Hepatocyte (in vitro differentiated cells): ENCODE measurements at regions not wholly inside any gene's neighbourhood (a gene's known extent, or its start where the extent isn't known, plus 50 kb on each side); places are given as distances from the start of the nearest gene placed in this dataset.

ENCODE experiments used
- DNase-seq: peaks from one replicate; pipeline ENCODE4 v3.0.0-alpha.2; 2016; ENCODE audit warnings: low spot score
- H2AFZ ChIP-seq: fragments of 200-600 bp; sonication (generic); 2 replicates; pipeline ENCODE4 v1.6.0; 2016; ENCODE audit warnings: antibody characterized with exemption, mild to moderate bottlenecking
- H3K27ac ChIP-seq: fragments of 200-600 bp; sonication (generic); 2 replicates; pipeline ENCODE4 v1.5.1; 2016; ENCODE audit warnings: mild to moderate bottlenecking
- H3K27me3 ChIP-seq: fragments of 200-600 bp; sonication (generic); 2 replicates; pipeline ENCODE4 v1.6.1; 2016
- H3K36me3 ChIP-seq: fragments of 200-600 bp; sonication (generic); replicated peaks from 2 replicates; pipeline ENCODE4 v1.5.1; 2016; ENCODE audit warnings: low read depth; ENCODE audit not compliant: insufficient read depth
- H3K4me1 ChIP-seq: fragments of 200-600 bp; sonication (generic); 2 replicates; pipeline ENCODE4 v1.5.1; 2016; ENCODE audit warnings: mild to moderate bottlenecking, moderate library complexity; ENCODE audit not compliant: insufficient read depth
- H3K4me2 ChIP-seq: fragments of 200-600 bp; sonication (generic); 2 replicates; pipeline ENCODE4 v1.6.0; 2016
- H3K4me3 ChIP-seq: fragments of 200-600 bp; sonication (generic); 2 replicates; pipeline ENCODE4 v1.5.1; 2016; ENCODE audit warnings: mild to moderate bottlenecking
- H3K79me2 ChIP-seq: fragments of 200-600 bp; sonication (generic); 2 replicates; pipeline ENCODE4 v1.6.0; 2017; ENCODE audit warnings: mild to moderate bottlenecking
- H3K9me2 ChIP-seq: fragments of 200-600 bp; sonication (generic); replicated peaks from 2 replicates; pipeline ENCODE4 v1.6.0; 2017; ENCODE audit warnings: mild to moderate bottlenecking; ENCODE audit not compliant: insufficient read depth
- H3K9me3 ChIP-seq: fragments of 200-600 bp; sonication (generic); 2 replicates; pipeline ENCODE4 v1.5.1; 2016; ENCODE audit warnings: low read depth, mild to moderate bottlenecking
- H4K20me1 ChIP-seq: fragments of 200-600 bp; sonication (generic); 2 replicates; pipeline ENCODE4 v1.6.0; 2016; ENCODE audit warnings: mild to moderate bottlenecking; ENCODE audit not compliant: insufficient read depth, poor library complexity, severe bottlenecking
- CTCF ChIP-seq: fragments of 200-600 bp; sonication (generic); IDR thresholded peaks from 2 replicates; pipeline ENCODE4 v1.5.1; 2016; ENCODE audit warnings: antibody characterized with exemption, mild to moderate bottlenecking; ENCODE audit not compliant: poor library complexity
- EZH2 ChIP-seq: fragments of 200-600 bp; sonication (generic); IDR thresholded peaks from 2 replicates; pipeline ENCODE4 v1.6.1; 2016; ENCODE audit warnings: antibody characterized with exemption, mild to moderate bottlenecking, borderline replicate concordance
- EZH2phosphoT487 ChIP-seq: fragments of 200-600 bp; sonication (generic); IDR thresholded peaks from one replicate; pipeline ENCODE4 v1.6.1; 2018; ENCODE audit warnings: antibody characterized with exemption, mild to moderate bottlenecking, low read depth, moderate library complexity; ENCODE audit not compliant: unreplicated experiment, severe bottlenecking
- WGBS: methylation state at CpG from one replicate; pipeline ENCODE4 v1.1.6; 2016; ENCODE audit warnings: low lambda C conversion rate; ENCODE audit errors: missing lambda C conversion rate; 5-methylcytosine and 5-hydroxymethylcytosine counted together

GRCh38 chr2:175755656-175756386, 246.2 kb downstream of the LNPK start:
- Histone ChIP-seq H3K27ac (no peak overlapping the region), H3K4me1 (no peaks in the 10 kb centered on the region), H3K36me3 (no peaks in the 10 kb centered on the region), H3K4me3 (no peak overlapping the region), H3K9me3 (no peaks in the 10 kb centered on the region), H3K4me2 (no peak overlapping the region), H4K20me1 (no peaks in the 10 kb centered on the region), H3K9me2 (no peaks in the 10 kb centered on the region), H3K79me2 (no peaks in the 10 kb centered on the region), H2AFZ (no peak overlapping the region), H3K27me3 (no peaks in the 10 kb centered on the region)
- TF ChIP-seq EZH2phosphoT487: no peak
- TF ChIP-seq EZH2: no peak
- no peak for TF ChIP-seq CTCF
- WGBS: 63% methylated on average over 4 of the region's 4 CpGs
- DNase-seq: no peak

GRCh38 chr2:175755169-175755568, 246.9 kb downstream of the LNPK start:
- no peak overlapping the region for H3K27ac ChIP-seq
- H3K4me3 ChIP-seq: no peak overlapping the region
- no peaks in the 10 kb centered on the region for H3K9me3 ChIP-seq
- no peaks in the 10 kb centered on the region for H3K9me2 ChIP-seq
- no peak overlapping the region for H3K4me2 ChIP-seq
- no peak overlapping the region for H2AFZ ChIP-seq
- H3K79me2 ChIP-seq: no peaks in the 10 kb centered on the region
- H3K36me3 ChIP-seq: no peaks in the 10 kb centered on the region
- H3K4me1 ChIP-seq: no peaks in the 10 kb centered on the region
- H3K27me3 ChIP-seq: no peaks in the 10 kb centered on the region
- TF ChIP-seq EZH2: no peak
- TF ChIP-seq EZH2phosphoT487: no peak
- TF ChIP-seq CTCF: no peak
- no peak for DNase-seq
- H4K20me1 ChIP-seq: no peaks in the 10 kb centered on the region

GRCh38 chr2:175750195-175750594, 251.9 kb downstream of the LNPK start:
- H3K9me2 ChIP-seq: no peaks in the 10 kb centered on the region
- no peaks in the 10 kb centered on the region for H4K20me1 ChIP-seq
- H3K4me1 ChIP-seq: peaks cover 7% of the 10 kb centered on the region
- no peaks in the 10 kb centered on the region for H3K9me3 ChIP-seq
- H3K27me3 ChIP-seq: no peaks in the 10 kb centered on the region
- TF ChIP-seq EZH2phosphoT487: no peak
- no peak for TF ChIP-seq EZH2
- no peak for TF ChIP-seq CTCF
- 33% methylated on average over 4 of the region's 4 CpGs for WGBS
- no peaks in the 10 kb centered on the region for H3K36me3 ChIP-seq
- H3K27ac ChIP-seq: peak overlapping the region; percentile 32
- no peak for DNase-seq
- no peaks in the 10 kb centered on the region for H3K79me2 ChIP-seq
- H3K4me3 ChIP-seq: no peak overlapping the region
- no peak overlapping the region for H2AFZ ChIP-seq
- no peak overlapping the region for H3K4me2 ChIP-seq

GRCh38 chr2:175745911-175746310, 256.2 kb downstream of the LNPK start:
- Histone ChIP-seq H3K9me3 (no peaks in the 10 kb centered on the region), H3K36me3 (no peaks in the 10 kb centered on the region), H3K4me2 (no peak overlapping the region), H3K27ac (peak overlapping the region; percentile 79), H3K4me1 (peaks cover 7% of the 10 kb centered on the region), H3K27me3 (no peaks in the 10 kb centered on the region), H4K20me1 (no peaks in the 10 kb centered on the region), H3K79me2 (no peaks in the 10 kb centered on the region), H3K9me2 (no peaks in the 10 kb centered on the region), H3K4me3 (no peak overlapping the region), H2AFZ (no peak overlapping the region)
- no peak for DNase-seq
- no peak for TF ChIP-seq CTCF
- WGBS: 73% methylated on average over 1 of the region's 1 CpG
